IPS-18c (cell line): ENCODE measurements at regions not wholly inside any gene's neighbourhood (a gene's known extent, or its start where the extent isn't known, plus 50 kb on each side); places are given as distances from the start of the nearest gene placed in this dataset.

Source experiments
- H3K4me3 ChIP-seq: 2 replicates; pipeline ENCODE4 v1.7.0; 2013; ENCODE audit warnings: low read depth, mild to moderate bottlenecking, low read length, moderate library complexity; ENCODE audit not compliant: insufficient read depth
- H3K9me3 ChIP-seq: one replicate; pipeline ENCODE4 v1.6.1; 2013; ENCODE audit warnings: mild to moderate bottlenecking, low read length, moderate library complexity; ENCODE audit not compliant: control insufficient read depth, insufficient read depth

DNA sequence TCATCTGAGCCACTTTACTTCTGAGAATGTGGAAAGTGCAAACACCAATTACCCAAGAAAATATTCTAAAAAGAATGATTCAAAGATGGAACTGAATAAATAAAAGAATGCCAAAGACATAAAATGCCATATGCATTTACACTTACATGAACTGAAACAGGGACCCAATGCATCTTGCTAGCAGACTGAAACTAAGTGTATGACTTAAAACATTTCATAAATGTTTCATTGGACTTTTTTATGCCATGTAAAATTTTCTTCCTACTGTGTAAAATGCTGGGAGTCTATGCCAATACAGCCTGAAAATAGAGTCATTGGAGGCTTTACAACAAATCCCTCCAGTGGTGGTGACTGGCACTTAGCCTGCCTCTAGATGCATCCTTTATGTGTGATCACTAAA lies 735.1 kb upstream of the CCDC54 start:
- Histone ChIP-seq H3K9me3 (no peaks in the 10 kb centered on the region), H3K4me3 (no peak overlapping the region)

DNA sequence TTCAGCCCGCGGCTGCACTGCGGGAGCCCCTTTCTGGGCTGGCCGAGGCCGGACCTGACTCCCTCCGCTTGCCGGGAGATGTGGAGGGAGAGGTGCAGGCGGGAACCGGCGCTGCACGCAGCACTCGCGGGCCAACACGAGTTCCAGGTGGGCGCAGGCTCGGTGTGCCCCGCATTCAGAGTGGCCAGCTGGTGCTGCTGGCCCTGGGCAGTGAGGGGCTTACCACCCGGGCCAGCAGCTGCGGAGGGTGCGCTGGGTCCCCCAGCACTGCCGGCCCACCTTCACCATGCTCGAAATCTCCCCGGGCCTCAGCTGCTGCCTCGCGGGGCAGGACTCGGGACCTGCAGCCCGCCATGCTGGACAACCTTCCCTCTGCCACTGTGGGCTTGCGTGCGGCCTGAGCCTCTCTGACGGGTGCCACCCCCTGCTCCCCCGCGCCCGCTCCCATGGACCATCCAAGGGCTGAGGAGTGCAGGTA lies 733.5 kb upstream of the CCDC54 start:
- no peaks in the 10 kb centered on the region for H3K9me3 ChIP-seq
- H3K4me3 ChIP-seq, result no peak overlapping the region

DNA sequence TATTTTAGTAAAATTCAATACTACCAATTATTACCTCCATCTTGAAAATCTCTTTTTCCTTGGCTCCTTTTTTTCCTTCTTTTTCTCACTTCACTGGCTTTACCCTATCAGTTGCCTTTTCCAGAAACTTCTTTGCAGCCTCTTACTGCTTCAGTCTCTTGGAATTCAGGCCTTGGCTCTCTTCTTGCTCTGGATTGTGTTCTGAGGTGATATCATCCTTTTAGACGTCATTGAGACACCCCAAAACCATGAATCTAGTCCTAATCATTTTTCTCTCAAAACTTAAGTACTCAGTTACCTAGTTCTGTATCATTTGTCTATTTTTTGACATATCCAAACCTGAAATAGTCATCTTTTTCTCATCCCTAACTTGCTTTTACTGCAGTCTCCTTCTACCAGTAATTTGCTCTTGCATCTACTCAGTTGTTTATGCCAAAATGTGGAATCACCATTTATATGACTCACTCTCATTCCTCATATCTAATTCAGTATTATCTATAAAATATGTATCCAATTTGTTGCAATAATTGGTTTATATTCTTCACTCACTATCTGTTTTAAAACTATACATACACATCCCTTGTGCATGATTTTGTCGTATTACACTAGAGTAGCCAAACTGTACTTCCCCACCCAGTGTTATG lies 703.2 kb upstream of the CCDC54 start:
- H3K9me3 ChIP-seq, result no peaks in the 10 kb centered on the region
- no peak overlapping the region for H3K4me3 ChIP-seq

DNA sequence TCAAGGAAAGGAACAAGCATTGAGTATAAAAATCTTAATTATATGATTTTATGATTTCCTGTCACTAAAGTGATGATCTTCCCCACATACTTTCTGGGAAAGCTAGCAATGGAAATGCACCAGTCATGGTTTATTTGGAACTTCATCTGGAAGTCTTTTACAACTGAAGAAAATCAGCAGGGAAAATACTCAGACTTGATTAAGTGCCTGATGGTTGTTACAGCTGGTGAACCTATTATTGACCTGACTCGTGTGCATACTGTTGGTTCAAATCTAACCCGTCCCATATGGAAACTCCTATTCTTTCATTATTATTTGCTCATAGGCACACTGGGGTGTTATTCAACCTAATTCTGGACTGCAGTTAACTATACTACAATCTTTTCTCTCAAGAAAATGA lies 701.8 kb upstream of the CCDC54 start:
- H3K9me3 ChIP-seq, result no peaks in the 10 kb centered on the region
- no peak overlapping the region for H3K4me3 ChIP-seq

DNA sequence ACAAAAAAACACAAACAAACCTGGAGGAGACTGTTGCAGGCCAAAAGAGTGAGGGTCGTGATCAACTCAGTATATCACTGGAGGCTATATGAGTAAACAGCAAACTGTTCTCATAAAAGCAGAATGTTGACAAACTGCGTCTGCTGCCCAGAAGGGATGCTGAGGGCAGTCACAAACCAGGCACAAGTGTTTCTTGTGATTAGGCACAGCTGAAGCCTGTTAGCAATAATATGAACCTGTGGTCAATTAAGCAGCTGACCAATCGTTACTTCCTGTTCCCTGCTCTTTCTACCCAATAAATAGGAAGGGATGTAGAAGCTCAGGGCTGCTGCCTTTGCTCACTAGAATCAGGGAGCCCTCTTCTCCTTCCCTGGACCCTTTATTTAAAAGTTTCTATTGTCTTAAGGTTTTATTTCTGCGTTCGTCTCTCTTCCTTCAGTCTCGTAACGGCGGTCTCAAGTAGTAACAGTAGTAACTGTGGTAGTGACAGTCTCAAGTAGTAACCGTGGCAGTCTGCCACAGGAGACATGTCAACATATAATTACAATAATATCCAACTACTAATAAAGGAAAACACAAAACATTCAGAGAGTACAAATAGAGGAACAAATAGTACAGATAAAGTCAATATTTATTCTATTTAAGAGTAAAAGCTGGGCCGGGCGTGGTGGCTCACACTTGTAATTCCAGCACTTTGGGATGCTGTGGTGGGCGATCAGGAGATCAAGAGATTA lies 698.4 kb upstream of the CCDC54 start:
- Histone ChIP-seq H3K4me3 (no peak overlapping the region), H3K9me3 (no peaks in the 10 kb centered on the region)

DNA sequence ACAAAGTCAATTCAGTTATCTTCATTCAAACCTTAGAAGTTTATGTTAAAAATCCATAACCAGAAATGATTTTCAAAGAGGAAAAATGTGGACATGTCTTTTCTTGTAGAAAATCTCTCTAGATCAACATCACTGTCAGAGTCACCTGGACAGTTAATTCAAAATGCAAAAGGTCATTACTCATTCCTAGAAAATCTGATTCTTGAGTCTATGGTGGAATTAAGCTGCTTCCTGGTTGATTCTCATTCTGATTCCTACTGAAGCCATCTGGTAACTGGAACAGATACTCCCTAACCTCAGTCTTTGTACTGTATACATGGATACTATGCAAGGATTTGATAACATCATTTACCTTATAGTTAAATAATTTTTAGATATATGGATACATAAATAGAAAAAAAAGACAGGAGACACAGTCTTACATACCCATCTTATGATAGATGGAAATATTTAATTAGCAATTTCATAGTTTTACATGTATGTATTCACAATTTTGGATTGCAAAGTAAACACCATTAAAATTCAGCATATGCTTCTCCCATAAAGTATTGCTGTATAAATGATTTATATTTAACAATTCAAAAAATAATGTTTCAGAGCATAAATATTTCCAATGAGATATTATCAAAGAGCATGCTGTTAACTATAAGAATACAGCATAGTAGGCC lies 693.2 kb upstream of the CCDC54 start:
- H3K4me3 ChIP-seq, result no peak overlapping the region
- H3K9me3 ChIP-seq, result no peaks in the 10 kb centered on the region

DNA sequence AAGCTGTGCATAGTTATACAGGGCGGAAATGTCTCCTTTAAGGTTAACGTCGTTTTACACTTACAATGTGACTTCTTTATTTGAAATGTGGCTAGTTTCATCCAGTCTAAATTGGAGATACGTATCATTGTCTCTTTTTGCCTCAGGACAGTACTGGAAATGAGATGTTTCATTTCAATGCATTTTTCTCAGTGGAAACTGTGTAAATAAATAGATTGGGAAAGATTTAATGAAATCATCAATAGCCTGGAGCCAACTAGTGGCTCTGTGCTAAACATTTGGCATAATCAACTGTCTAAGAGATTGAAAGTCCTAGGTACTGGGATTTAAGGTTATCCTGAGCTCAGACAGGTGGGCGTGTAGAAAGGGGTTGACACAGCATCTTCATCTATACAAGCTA lies 691.5 kb upstream of the CCDC54 start:
- H3K4me3 ChIP-seq, result no peak overlapping the region
- no peaks in the 10 kb centered on the region for H3K9me3 ChIP-seq

DNA sequence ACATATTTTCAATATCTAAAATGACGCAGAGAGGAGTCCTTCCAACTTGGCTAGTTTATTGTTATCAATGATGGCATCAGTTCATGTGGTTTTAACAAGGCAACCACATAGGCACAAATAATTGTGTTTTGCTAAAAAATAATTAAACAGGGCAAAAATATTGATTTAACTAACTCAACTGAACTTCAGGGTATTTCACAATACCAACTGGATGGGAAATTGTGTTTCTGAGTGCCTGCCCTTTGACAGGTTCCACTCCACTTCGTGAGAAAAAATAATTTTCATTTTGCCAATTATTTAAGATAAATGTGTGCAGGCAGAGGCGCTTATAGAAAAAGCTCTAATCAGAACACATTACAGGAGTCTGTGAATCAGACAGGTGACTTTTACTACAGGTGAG lies 689.3 kb upstream of the CCDC54 start:
- H3K4me3 ChIP-seq, result no peak overlapping the region

DNA sequence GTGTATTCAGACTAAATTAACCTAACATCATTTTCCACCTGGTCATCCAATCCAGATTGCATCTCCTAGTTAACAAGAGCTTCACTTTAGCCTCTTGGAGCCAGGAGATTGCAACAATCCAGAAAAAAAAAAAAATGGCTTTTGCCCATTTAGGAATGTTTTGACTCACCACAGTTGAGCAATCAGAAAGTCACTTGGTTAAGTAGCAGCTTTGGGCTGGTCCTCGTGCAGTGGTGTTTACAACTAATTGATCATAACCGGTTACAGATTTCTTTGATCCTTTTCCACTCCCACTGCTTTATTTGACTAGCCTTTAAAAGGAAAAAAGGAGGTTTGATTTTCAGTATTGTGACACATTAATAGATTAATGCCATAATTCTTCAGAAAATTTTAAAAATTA lies 688.8 kb upstream of the CCDC54 start:
- Histone ChIP-seq H3K9me3 (no peaks in the 10 kb centered on the region), H3K4me3 (no peak overlapping the region)

More for the DNA sequence above, 689.3 kb upstream of the CCDC54 start:
- H3K9me3 ChIP-seq, result no peaks in the 10 kb centered on the region

DNA sequence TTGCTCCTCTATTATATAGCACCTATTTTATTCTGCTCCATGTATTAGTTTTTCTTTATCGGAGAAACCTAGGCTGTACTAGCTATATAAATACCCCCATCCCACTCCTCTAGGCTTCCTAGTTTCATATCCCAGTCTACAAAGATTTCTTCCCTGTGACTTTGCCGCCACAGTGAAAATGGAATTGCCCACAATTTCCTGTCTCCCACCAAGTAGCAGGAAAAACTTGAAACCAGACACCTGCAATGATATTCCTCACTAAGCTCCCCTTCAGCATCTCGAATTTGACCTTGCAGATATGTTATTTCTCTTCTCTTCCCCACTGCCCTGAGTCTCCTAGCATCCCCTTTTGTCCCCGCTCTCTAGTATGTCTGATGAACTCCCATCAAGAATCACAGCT lies 685.8 kb upstream of the CCDC54 start:
- Histone ChIP-seq H3K4me3 (no peak overlapping the region), H3K9me3 (no peaks in the 10 kb centered on the region)

DNA sequence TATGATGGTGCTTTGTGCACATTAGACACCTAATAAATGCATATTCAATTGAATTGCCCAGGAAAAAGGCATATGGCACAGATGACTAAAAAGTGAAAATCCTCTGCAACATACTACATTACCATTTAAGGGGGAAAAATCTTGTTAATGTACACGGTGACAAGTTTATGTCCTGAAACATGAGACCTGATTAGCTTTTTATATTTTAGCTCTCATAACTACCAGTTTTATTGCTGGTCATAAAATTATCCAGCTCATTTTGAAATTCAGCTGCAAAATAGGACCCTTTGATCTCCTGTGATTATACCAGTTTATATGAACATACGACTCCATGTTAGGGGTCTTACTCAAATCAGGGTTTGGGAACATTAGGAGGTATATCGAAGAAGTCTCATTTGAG lies 684.6 kb upstream of the CCDC54 start:
- no peak overlapping the region for H3K4me3 ChIP-seq
- no peaks in the 10 kb centered on the region for H3K9me3 ChIP-seq

DNA sequence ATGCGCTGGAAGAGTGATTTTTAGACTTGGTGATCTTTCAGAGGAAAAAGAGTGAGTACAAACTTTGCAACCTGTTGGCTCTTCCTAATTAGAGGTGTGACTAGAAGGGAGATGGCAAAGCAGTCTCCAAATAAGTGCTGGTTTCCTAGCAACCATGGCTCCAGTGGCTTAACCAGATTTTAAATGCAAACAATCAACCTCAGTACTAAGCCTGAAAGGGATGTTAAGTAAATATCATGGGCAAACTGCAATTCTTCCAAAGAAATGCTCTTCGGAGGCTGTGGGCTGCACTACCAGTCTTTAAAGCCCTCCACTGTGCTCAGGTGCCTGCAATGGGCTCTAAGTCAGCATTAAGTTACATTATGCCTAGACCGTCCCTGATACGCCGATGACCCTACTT lies 678.1 kb upstream of the CCDC54 start:
- Histone ChIP-seq H3K9me3 (no peaks in the 10 kb centered on the region), H3K4me3 (no peak overlapping the region)

DNA sequence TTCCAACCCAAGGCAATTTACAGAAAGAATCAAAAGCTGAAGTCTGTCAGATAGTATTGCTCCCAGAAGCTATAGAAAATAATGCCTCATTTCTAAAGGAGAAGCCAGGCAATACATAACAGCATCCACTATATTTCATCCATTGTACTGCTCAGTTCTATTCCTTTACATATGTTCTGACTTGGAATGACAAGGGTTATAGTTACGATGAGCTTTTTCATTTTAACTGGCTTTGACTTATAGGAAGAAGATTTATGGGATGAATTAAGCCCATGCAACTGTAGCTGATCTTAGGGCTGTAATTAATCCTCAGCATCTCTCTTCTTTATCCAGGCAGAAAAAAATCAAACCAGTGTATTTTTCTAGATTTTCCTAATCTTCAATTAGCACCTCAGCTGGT lies 676.3 kb upstream of the CCDC54 start:
- no peak overlapping the region for H3K4me3 ChIP-seq
- H3K9me3 ChIP-seq, result no peaks in the 10 kb centered on the region

DNA sequence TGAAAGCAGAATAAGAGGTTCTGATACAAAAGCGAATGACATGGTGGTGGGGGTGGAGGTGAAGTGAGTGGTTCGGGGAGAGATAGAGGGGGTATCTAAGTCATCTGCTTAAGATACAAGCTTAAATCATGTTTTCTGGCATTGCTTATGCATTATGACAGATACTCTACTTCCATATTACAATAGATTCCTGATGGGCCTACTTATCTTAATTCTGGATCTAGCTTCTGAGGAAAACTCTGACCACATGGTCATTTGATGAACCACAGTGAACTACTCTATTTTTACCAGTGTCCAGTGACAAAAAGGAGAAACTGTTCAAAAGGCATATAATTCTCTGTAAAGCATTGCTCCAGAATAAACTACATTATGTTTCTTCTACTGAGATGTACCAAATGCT lies 673.7 kb upstream of the CCDC54 start:
- Histone ChIP-seq H3K9me3 (no peaks in the 10 kb centered on the region), H3K4me3 (no peak overlapping the region)

DNA sequence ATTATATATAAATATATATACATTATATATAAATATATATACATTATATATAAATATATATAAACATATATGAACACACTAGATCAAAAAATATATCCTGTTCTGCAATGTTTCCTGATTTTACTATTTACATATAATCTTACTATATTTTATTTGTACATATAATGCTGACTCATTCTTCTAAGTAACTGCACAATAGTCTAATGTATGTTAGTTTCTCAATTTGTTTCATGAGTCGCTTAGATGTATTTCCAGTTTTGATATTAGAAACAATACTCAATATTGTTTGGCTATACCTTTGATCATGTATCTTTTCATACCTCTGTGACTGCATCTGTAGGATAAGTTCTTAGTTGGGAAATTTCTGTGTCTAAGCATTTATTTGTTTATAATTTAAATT lies 669.9 kb upstream of the CCDC54 start:
- Histone ChIP-seq H3K9me3 (no peaks in the 10 kb centered on the region), H3K4me3 (no peak overlapping the region)

DNA sequence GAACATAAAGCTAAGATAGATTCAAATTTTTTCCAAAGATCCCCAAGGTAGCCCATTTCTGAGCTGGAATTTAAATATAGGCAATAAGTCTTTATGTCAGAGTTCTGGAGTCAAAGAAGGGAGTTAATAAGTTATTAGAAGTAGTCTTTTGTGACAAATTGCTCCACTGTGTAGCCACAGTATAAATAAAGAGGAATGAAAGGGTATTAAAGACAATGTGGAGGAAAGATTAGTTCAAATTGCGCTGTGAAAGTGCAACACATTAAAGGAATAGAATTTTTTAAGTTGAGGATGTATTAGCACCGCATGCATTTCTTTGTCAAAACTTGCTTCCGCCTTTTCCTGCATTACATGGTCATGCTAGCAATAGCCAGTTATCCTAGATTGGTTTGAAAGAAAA lies 666.6 kb upstream of the CCDC54 start:
- no peaks in the 10 kb centered on the region for H3K9me3 ChIP-seq
- no peak overlapping the region for H3K4me3 ChIP-seq

DNA sequence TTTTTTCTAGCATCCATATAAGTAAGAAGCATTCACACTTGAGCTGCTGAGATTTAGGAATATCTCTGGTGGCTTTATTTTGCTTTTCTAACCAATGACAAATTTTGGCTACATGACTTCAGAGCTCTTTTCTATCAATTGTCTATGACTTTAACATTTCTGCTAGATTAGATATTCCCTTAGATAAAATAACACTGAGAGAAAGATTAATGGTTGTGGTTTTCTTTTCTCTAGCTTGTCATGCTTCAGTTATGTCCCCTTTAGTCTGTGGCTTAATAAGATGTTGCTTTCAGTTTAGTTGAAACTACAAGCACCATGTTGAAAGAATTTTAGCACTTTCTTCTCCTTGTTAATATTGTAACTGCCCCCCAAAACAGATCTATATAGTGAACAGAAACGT lies 665.6 kb upstream of the CCDC54 start:
- H3K4me3 ChIP-seq, result no peak overlapping the region
- no peaks in the 10 kb centered on the region for H3K9me3 ChIP-seq

DNA sequence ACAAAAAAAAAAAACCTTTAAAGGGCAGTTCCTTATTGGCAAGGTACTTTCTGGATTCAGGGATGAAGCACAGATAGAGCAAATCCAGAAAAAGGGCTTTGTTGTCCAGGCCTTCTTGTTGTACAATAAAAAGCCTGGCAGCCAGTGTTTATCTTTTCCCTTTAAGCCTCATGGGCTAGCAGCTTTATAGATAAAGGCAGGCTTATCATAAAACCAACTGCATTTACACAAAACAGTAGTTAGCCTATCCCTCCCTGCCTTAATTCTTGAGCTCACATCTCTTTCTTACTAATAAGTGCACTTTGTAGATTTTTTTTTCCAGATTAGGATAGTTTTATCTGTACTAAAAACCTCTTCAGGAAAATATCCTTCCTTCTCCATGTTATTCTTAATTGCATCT lies 662.8 kb upstream of the CCDC54 start:
- no peaks in the 10 kb centered on the region for H3K9me3 ChIP-seq
- H3K4me3 ChIP-seq, result no peak overlapping the region
